AG10803 (cell line): ENCODE measurements at regions not wholly inside any gene's neighbourhood (a gene's known extent, or its start where the extent isn't known, plus 50 kb on each side); places are given as distances from the start of the nearest gene placed in this dataset.
"Not testable (repeated sequence)": the region's sequence is repeated elsewhere in the genome, so short reads cannot be mapped to it uniquely, and the experiment has no call there.

ENCODE experiments used
- DNase-seq: peaks from one replicate; pipeline ENCODE4 v3.0.0; 2010; ENCODE audit warnings: low read depth
- H3K4me3 ChIP-seq: 2 replicates; pipeline ENCODE4 v1.5.1; 2011; ENCODE audit warnings: mild to moderate bottlenecking, low read length, control low read depth
- TF ChIP-seq, protein P1 (sequence below): conservative IDR thresholded peaks from 2 replicates; pipeline ENCODE4 v1.5.1; 2011; ENCODE audit warnings: mild to moderate bottlenecking, low read length, control low read depth, inconsistent platforms

DNA sequence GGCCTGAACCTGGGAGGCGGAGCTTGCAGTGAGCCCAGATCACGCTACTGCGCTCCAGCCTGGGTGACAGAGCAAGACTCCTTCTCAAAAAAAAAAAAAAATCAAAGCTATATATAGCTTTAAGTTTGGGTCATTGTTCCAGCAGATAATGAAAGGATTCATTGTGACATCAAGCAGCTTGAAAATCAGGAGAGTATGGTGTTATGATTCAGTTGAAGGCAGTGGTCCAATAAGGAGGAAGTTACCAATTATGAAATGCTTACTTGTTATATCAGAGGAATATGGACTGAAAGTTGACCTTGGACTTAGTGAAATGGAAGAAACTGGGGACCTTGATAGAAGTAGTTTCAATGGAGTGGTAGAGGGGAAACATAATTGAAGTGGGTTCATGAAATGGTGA lies 140.4 kb upstream of the MAD2L1 start:
- DNase-seq, result no peak
- TF ChIP-seq, protein P1, sequence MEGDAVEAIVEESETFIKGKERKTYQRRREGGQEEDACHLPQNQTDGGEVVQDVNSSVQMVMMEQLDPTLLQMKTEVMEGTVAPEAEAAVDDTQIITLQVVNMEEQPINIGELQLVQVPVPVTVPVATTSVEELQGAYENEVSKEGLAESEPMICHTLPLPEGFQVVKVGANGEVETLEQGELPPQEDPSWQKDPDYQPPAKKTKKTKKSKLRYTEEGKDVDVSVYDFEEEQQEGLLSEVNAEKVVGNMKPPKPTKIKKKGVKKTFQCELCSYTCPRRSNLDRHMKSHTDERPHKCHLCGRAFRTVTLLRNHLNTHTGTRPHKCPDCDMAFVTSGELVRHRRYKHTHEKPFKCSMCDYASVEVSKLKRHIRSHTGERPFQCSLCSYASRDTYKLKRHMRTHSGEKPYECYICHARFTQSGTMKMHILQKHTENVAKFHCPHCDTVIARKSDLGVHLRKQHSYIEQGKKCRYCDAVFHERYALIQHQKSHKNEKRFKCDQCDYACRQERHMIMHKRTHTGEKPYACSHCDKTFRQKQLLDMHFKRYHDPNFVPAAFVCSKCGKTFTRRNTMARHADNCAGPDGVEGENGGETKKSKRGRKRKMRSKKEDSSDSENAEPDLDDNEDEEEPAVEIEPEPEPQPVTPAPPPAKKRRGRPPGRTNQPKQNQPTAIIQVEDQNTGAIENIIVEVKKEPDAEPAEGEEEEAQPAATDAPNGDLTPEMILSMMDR, result no peak
- no peak overlapping the region for H3K4me3 ChIP-seq

DNA sequence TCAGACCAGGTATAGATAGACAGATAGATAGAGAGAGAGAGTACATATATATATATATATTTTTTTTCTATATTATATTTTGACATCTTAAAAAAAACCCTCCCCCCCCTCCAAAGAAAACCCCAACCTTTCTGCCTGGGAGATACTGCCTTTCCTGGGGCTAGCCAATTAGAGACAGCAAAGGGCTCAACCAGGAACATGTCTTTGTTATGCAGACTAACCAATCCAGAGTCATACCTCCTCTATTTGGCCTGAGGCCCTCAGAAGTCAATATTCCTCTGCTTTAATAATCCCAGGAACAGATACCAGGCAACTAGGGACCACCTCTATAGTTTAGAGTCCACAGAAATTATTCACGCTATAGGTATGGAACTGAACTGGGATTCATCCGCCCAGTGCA lies 135.6 kb upstream of the MAD2L1 start:
- TF ChIP-seq, protein P1, result no peak
- H3K4me3 ChIP-seq, result no peak overlapping the region

DNA sequence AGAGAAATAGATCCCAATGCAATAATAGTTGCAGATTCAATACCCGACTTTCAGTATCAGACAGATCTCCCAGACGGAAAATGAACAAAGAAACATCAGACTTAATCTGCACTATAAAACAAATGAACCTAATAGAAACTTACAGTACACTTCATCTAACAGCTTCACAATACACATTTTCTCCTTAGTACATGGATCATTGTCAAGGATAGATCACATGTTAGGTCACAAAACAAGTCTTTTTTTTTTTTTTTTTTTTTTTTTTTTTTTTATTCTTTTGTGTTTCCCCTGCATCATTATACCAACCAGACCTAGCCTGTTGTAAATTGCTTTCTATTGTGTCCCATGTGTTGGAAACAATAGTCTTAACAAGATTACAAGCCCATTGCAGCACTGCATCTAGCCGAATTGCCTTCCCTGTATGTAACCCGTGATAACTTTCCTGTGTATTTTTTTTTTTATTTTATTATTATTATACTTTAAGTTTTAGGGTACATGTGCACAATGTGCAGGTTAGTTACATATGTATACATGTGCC lies 134.0 kb upstream of the MAD2L1 start:
- not testable (repeated sequence) for H3K4me3 ChIP-seq, DNase-seq

More for the DNA sequence above, 135.6 kb upstream of the MAD2L1 start:
- DNase-seq, result no peak

DNA sequence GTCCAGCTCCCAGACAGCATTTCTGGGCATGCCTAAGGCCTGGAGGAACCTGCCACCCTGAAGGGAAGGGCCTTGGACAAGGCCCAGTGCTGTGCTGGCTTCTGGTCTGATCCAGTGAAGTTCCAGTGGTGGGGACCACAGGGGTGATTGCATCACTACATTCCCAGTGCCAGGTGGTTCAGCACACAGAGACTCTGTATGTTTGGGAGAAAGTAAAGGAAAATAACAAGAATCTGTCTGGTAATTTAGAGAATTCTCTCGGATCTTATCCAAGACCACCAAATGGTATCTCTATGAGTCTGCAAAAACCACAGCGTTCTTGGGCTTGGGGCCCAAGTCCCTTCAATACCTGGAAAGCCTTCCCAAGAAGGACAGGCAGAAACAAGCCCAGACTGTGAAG lies 131.8 kb upstream of the MAD2L1 start:
- H3K4me3 ChIP-seq, result no peak overlapping the region
- TF ChIP-seq, protein P1, result no peak
- DNase-seq, result peak; percentile 13

DNA sequence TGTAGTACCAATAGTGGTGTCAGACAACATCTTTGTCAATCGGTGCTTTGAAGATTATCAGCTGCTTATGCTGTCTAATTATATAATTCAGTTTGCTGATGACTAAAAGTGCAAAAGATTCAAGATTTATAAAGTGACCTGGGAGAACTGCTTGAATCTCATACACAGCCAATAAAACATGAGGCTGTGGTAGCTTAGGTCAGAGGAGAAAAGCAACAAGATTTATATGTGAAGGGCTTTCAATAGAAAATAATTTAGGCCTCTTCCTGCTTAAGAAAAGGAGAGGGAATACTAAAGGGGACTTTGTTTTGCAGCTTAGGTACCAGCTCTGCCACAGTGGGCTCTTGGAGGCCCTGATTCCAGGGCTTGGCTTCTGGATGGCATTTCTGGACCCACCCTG lies 111.0 kb upstream of the MAD2L1 start:
- no peak for DNase-seq
- H3K4me3 ChIP-seq, result no peak overlapping the region
- TF ChIP-seq, protein P1, result no peak

DNA sequence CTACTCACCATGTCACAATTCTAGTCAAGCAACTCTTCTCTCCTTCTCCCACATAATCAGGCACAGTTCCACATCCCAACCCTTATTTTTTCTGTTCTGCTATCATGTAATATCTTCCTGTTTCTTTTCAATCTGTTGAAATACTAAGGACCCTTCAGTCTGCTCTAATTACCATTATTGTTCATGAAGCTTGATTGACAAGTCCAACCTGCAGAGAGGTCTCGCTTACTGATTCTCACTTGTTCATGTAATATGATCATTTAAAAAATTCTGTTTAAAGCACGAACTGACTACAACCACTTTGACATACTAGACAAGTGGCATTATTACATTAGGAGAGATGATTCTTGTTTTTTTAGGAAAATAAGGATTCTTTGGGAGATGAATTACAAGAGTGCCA lies 108.6 kb upstream of the MAD2L1 start:
- H3K4me3 ChIP-seq, result no peak overlapping the region
- TF ChIP-seq, protein P1, result no peak
- DNase-seq, result no peak

DNA sequence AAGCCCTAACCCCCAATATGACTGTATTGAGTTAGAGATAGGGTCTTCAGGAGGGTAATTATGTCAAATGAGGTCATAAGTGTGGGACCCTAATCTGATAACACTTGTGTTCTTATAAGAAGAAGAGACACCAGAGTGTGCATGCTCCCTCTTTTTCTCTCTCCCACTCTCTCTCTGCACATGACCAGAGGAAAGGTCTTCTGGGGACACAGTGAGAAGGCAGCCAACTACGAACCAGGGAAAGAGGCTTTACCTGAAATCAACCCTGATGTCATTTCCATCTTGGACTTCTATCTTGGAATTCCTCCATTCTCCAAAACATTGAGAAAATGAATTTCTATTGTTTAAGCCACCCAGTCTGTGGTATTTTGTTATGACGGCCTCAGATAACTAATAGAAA lies 97.2 kb upstream of the MAD2L1 start:
- DNase-seq, result no peak
- TF ChIP-seq, protein P1, result no peak
- H3K4me3 ChIP-seq, result no peak overlapping the region
